SU-DHL-6 (cell line): ENCODE measurements at regions not wholly inside any gene's neighbourhood (a gene's known extent, or its start where the extent isn't known, plus 50 kb on each side); places are given as distances from the start of the nearest gene placed in this dataset.
A peak's percentile ranks its signal among the peaks of the same experiment; 100 is the strongest.

ENCODE experiments used
- H2AFZ ChIP-seq: fragments of 200-600 bp; sonication (generic); 2 replicates; pipeline ENCODE4 v1.6.1; 2014; ENCODE audit warnings: low read depth, mild to moderate bottlenecking, moderate library complexity, mixed read lengths, antibody characterized with exemption, low read length; ENCODE audit not compliant: severe bottlenecking
- H3F3A ChIP-seq: fragments of 200-600 bp; shearing (Covaris generic); 2 replicates; pipeline ENCODE4 v1.6.0; 2016; ENCODE audit warnings: antibody characterized with exemption, mild to moderate bottlenecking; ENCODE audit not compliant: insufficient read depth
- H3K27ac ChIP-seq: fragments of 200-600 bp; sonication (generic); 2 replicates; pipeline ENCODE4 v1.5.1; 2016; ENCODE audit warnings: low read depth, mild to moderate bottlenecking, low read length, moderate library complexity, mixed read lengths
- H3K27me3 ChIP-seq: fragments of 200-600 bp; sonication (generic), shearing (Covaris generic); 2 replicates; pipeline ENCODE4 v1.6.0; 2014; ENCODE audit warnings: mild to moderate bottlenecking, low read length
- H3K36me3 ChIP-seq: fragments of 200-600 bp; sonication (generic); 2 replicates; pipeline ENCODE4 v1.6.1; 2014; ENCODE audit warnings: mild to moderate bottlenecking, low read length, mixed read lengths
- H3K4me2 ChIP-seq: fragments of 300-600, 200-600 bp; shearing (Covaris generic), sonication (generic); 2 replicates; pipeline ENCODE4 v1.6.0; 2014; ENCODE audit warnings: low read length, low read depth, mild to moderate bottlenecking; ENCODE audit not compliant: poor library complexity, severe bottlenecking
- H3K4me3 ChIP-seq: fragments of 200-600 bp; sonication (generic); 2 replicates; pipeline ENCODE4 v1.5.1; 2014; ENCODE audit warnings: antibody characterized with exemption, low read length, mild to moderate bottlenecking, mixed read lengths; ENCODE audit not compliant: insufficient read depth, poor library complexity, severe bottlenecking
- H3K79me2 ChIP-seq: fragments of 200-600 bp; sonication (generic); 2 replicates; pipeline ENCODE4 v1.6.1; 2014; ENCODE audit warnings: mild to moderate bottlenecking, low read length, moderate library complexity; ENCODE audit not compliant: insufficient read depth
- H3K9ac ChIP-seq: fragments of 200-600 bp; sonication (generic); 2 replicates; pipeline ENCODE4 v1.7.0; 2014; ENCODE audit warnings: mild to moderate bottlenecking, low read length
- H3K9me2 ChIP-seq: fragments of 200-600 bp; sonication (generic); replicated peaks from 2 replicates; pipeline ENCODE4 v1.6.1; 2014; ENCODE audit warnings: low read length; ENCODE audit not compliant: insufficient read depth
- H3K9me3 ChIP-seq: fragments of 200-600 bp; sonication (generic); 2 replicates; pipeline ENCODE4 v1.6.1; 2014; ENCODE audit warnings: low read length, mixed read lengths; ENCODE audit not compliant: insufficient read depth
- H4K20me1 ChIP-seq: fragments of 200-600 bp; sonication (generic); 2 replicates; pipeline ENCODE4 v1.6.1; 2014; ENCODE audit warnings: low read depth, mild to moderate bottlenecking, antibody characterized with exemption, low read length, moderate library complexity, mixed read lengths
- CTCF ChIP-seq: fragments of 200-600 bp; sonication (generic); IDR thresholded peaks from one replicate; pipeline ENCODE4 v1.5.1; 2017; ENCODE audit warnings: antibody characterized with exemption, mild to moderate bottlenecking, low read length, moderate library complexity; ENCODE audit not compliant: insufficient read depth, poor library complexity, severe bottlenecking
- EZH2phosphoT487 ChIP-seq: fragments of 200-600 bp; sonication (generic), shearing (Covaris generic); conservative IDR thresholded peaks from 2 replicates; pipeline ENCODE4 v1.6.1; 2018; ENCODE audit warnings: mild to moderate bottlenecking, antibody characterized with exemption, low read length, moderate library complexity, mixed read lengths

GRCh38 chr7:16071246-16071857 lies 350.0 kb downstream of the CRPPA start:
- peak; percentile 58 for TF ChIP-seq CTCF
- TF ChIP-seq EZH2phosphoT487, result no peak

GRCh38 chr7:16070806-16071205 lies 350.5 kb downstream of the CRPPA start:
- H3K27ac ChIP-seq, result no peak overlapping the region
- no peaks in the 10 kb centered on the region for H4K20me1 ChIP-seq
- H3K9me2 ChIP-seq, result no peaks in the 10 kb centered on the region
- no peak overlapping the region for H3K4me2 ChIP-seq
- no peak overlapping the region for H3K9ac ChIP-seq
- TF ChIP-seq EZH2phosphoT487, result no peak
- no peak for TF ChIP-seq CTCF
- no peak overlapping the region for H3K4me3 ChIP-seq
- no peaks in the 10 kb centered on the region for H3F3A ChIP-seq
- H3K79me2 ChIP-seq, result no peaks in the 10 kb centered on the region
- H3K36me3 ChIP-seq, result no peaks in the 10 kb centered on the region
- H3K27me3 ChIP-seq, result no peaks in the 10 kb centered on the region
- H2AFZ ChIP-seq, result no peak overlapping the region
- H3K9me3 ChIP-seq, result no peaks in the 10 kb centered on the region

More at GRCh38 chr7:16071246-16071857, 350.0 kb downstream of the CRPPA start:
- H3K4me2 ChIP-seq, result no peak overlapping the region
- H2AFZ ChIP-seq, result no peak overlapping the region
- no peaks in the 10 kb centered on the region for H3K9me3 ChIP-seq
- no peaks in the 10 kb centered on the region for H3K36me3 ChIP-seq
- H4K20me1 ChIP-seq, result no peaks in the 10 kb centered on the region
- no peak overlapping the region for H3K4me3 ChIP-seq
- H3K79me2 ChIP-seq, result no peaks in the 10 kb centered on the region
- no peaks in the 10 kb centered on the region for H3K9me2 ChIP-seq
- H3K9ac ChIP-seq, result no peak overlapping the region
- H3K27me3 ChIP-seq, result no peaks in the 10 kb centered on the region
- H3F3A ChIP-seq, result no peaks in the 10 kb centered on the region
- H3K27ac ChIP-seq, result no peak overlapping the region

GRCh38 chr7:16069998-16070397 lies 351.3 kb downstream of the CRPPA start:
- Histone ChIP-seq H3K27ac (no peak overlapping the region), H3K9ac (no peak overlapping the region), H3K9me2 (no peaks in the 10 kb centered on the region), H3K27me3 (no peaks in the 10 kb centered on the region), H3F3A (no peaks in the 10 kb centered on the region), H3K4me2 (no peak overlapping the region), H2AFZ (no peak overlapping the region), H3K79me2 (no peaks in the 10 kb centered on the region), H3K9me3 (no peaks in the 10 kb centered on the region), H4K20me1 (no peaks in the 10 kb centered on the region), H3K4me3 (no peak overlapping the region), H3K36me3 (no peaks in the 10 kb centered on the region)
- TF ChIP-seq EZH2phosphoT487 (no peak), CTCF (no peak)
